ENCODE measurements at regions not wholly inside any gene's neighbourhood (a gene's known extent, or its start where the extent isn't known, plus 50 kb on each side); places are given as distances from the start of the nearest gene placed in this dataset.
A peak's percentile ranks its signal among the peaks of the same experiment; 100 is the strongest.

DNA sequence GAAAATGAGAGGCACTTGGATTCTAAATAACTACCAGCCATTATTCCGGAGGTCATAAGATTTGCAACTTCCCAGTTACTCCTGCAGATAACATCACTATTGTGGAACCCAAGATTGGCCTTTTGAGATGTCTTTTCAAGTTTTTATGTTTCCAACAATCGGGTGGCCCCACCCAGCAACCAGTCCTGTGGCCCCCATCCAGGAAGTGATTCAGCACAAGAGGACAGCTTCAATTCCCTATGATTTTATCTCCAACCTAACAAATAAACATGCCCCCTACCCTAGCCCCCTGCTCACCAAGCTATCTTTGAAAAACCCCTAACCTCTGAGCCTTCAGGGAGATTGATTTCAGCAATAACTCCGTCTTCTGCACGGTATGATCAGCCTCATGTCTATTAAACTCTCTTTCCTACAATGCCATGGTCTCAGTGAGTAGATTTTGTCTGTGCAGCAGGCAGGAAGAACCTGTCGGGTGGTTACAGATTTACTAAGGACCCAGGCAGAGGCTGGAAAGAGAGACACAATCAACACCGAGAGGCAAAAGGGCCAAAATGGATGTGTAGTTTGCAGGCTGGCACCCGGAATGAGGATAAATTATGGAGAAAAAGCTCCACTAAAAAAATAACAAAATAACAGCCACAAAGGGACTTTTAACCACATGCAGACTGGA lies 83.9 kb upstream of the UNC5B start (continued):
- TF ChIP-seq, protein P1, sequence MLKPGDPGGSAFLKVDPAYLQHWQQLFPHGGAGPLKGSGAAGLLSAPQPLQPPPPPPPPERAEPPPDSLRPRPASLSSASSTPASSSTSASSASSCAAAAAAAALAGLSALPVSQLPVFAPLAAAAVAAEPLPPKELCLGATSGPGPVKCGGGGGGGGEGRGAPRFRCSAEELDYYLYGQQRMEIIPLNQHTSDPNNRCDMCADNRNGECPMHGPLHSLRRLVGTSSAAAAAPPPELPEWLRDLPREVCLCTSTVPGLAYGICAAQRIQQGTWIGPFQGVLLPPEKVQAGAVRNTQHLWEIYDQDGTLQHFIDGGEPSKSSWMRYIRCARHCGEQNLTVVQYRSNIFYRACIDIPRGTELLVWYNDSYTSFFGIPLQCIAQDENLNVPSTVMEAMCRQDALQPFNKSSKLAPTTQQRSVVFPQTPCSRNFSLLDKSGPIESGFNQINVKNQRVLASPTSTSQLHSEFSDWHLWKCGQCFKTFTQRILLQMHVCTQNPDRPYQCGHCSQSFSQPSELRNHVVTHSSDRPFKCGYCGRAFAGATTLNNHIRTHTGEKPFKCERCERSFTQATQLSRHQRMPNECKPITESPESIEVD (tag by site-specific recombination; IDR thresholded peaks at IDR 0.05) = no peak
- TF ChIP-seq FEZF1 (tag by site-specific recombination; IDR thresholded peaks at IDR 0.05) = peak; percentile 44; the same call in 1 of the 2 replicates
- TF ChIP-seq, protein P2, sequence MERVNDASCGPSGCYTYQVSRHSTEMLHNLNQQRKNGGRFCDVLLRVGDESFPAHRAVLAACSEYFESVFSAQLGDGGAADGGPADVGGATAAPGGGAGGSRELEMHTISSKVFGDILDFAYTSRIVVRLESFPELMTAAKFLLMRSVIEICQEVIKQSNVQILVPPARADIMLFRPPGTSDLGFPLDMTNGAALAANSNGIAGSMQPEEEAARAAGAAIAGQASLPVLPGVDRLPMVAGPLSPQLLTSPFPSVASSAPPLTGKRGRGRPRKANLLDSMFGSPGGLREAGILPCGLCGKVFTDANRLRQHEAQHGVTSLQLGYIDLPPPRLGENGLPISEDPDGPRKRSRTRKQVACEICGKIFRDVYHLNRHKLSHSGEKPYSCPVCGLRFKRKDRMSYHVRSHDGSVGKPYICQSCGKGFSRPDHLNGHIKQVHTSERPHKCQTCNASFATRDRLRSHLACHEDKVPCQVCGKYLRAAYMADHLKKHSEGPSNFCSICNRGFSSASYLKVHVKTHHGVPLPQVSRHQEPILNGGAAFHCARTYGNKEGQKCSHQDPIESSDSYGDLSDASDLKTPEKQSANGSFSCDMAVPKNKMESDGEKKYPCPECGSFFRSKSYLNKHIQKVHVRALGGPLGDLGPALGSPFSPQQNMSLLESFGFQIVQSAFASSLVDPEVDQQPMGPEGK (tag by site-specific recombination; IDR thresholded peaks at IDR 0.05) = no peak
- TF ChIP-seq ZNF621 (tag by site-specific recombination; IDR thresholded peaks at IDR 0.05) = no peak
- no peak for TF ChIP-seq TRIM28 (IDR thresholded peaks at IDR 0.05; ENCODE audit: borderline replicate concordance, low read length)
- TF ChIP-seq ZNF529 (tag by site-specific recombination; IDR thresholded peaks at IDR 0.05; ENCODE audit: insufficient replicate concordance) = no peak
- TF ChIP-seq ZIC2 (tag by site-specific recombination; IDR thresholded peaks at IDR 0.05) = 0 out of 2 replicates have a peak, but pooled peaks have one; percentile 37

DNA sequence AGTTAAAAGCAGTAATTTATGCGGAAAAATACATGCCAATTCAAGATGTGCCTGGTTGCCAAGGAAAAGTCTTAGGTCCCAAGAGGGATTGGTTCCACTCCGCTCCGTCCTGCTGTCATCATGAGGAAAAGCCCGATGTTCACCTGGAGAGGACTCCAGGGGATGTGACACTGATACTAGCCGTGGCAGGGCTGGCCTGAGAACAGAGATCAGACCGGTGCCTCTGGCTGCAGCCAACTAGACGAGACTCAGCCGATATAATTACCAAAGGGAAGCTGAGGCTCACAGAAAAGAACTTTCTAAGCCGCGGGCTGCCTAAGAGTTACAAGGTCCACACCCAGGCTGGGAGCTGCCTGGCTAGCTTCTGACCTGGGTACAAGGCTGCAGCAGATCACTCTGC lies 81.3 kb upstream of the UNC5B start:
- no peak overlapping the region for H3K4me3 ChIP-seq (ENCODE audit: low read depth, low read length)
- no peak overlapping the region for H3K27ac ChIP-seq (ENCODE audit: extremely low read depth, low read depth, low read length)
- ChIA-PET CTCF (interaction anchor here (0.9 kb wide), 1 partner anchor 204 kb away, joined by 4 read pairs; no protein-coding TSS in a partner anchor), POLR2A (no interaction called here)
- H3K9me3 ChIP-seq (ENCODE audit: control insufficient read depth, insufficient read depth, low read depth, low read length) = no peaks in the 10 kb centered on the region
- peaks cover 8% of the 10 kb centered on the region for H3K4me1 ChIP-seq (ENCODE audit: control insufficient read depth, insufficient read depth, low read length)
- H3K36me3 ChIP-seq (ENCODE audit: control insufficient read depth in 2 of 2, insufficient read depth in 1 of 2, low read length in 2 of 2) = no peaks in the 10 kb centered on the region
- TF ChIP-seq GLI4 (tag by site-specific recombination; IDR thresholded peaks at IDR 0.05) (no peak), ZNF548 (tag by site-specific recombination; IDR thresholded peaks at IDR 0.05) (no peak), ZNF404 (tag by site-specific recombination; IDR thresholded peaks at IDR 0.05) (no peak), ZNF341 (tag by site-specific recombination; IDR thresholded peaks at IDR 0.05; ENCODE audit: low read depth) (no peak), FEZF1 (tag by site-specific recombination; IDR thresholded peaks at IDR 0.05) (no peak), ZNF561 (tag by site-specific recombination; IDR thresholded peaks at IDR 0.05; ENCODE audit: borderline replicate concordance) (no peak), ZNF48 (tag by site-specific recombination; IDR thresholded peaks at IDR 0.05) (no peak), MZF1 (tag by site-specific recombination; IDR thresholded peaks at IDR 0.05; ENCODE audit: borderline replicate concordance) (no peak)
- TF ChIP-seq, protein P3, sequence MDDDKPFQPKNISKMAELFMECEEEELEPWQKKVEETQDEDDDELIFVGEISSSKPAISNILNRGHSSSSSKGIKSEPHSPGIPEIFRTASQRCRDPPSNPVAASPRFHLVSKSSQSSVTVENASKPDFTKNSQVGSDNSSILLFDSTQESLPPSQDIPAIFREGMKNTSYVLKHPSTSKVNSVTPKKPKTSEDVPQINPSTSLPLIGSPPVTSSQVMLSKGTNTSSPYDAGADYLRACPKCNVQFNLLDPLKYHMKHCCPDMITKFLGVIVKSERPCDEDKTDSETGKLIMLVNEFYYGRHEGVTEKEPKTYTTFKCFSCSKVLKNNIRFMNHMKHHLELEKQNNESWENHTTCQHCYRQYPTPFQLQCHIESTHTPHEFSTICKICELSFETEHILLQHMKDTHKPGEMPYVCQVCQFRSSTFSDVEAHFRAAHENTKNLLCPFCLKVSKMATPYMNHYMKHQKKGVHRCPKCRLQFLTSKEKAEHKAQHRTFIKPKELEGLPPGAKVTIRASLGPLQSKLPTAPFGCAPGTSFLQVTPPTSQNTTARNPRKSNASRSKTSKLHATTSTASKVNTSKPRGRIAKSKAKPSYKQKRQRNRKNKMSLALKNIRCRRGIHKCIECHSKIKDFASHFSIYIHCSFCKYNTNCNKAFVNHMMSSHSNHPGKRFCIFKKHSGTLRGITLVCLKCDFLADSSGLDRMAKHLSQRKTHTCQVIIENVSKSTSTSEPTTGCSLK (tag by site-specific recombination; IDR thresholded peaks at IDR 0.05) = no peak
- TF ChIP-seq, protein P4, sequence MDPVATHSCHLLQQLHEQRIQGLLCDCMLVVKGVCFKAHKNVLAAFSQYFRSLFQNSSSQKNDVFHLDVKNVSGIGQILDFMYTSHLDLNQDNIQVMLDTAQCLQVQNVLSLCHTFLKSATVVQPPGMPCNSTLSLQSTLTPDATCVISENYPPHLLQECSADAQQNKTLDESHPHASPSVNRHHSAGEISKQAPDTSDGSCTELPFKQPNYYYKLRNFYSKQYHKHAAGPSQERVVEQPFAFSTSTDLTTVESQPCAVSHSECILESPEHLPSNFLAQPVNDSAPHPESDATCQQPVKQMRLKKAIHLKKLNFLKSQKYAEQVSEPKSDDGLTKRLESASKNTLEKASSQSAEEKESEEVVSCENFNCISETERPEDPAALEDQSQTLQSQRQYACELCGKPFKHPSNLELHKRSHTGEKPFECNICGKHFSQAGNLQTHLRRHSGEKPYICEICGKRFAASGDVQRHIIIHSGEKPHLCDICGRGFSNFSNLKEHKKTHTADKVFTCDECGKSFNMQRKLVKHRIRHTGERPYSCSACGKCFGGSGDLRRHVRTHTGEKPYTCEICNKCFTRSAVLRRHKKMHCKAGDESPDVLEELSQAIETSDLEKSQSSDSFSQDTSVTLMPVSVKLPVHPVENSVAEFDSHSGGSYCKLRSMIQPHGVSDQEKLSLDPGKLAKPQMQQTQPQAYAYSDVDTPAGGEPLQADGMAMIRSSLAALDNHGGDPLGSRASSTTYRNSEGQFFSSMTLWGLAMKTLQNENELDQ (tag by site-specific recombination; IDR thresholded peaks at IDR 0.05; ENCODE audit: low read depth) = no peak

All from HEK293 (cell line).